ENCODE measurements at regions not wholly inside any gene's neighbourhood (a gene's known extent, or its start where the extent isn't known, plus 50 kb on each side); places are given as distances from the start of the nearest gene placed in this dataset.

- TF ChIP-seq CTCF (IDR thresholded peaks at IDR 0.05 in 4 of 5, conservative IDR thresholded peaks at IDR 0.05 in 1 of 5), result no peak
- TF ChIP-seq POLR2A (IDR thresholded peaks at IDR 0.05), result no peak
These were observed 308.5 kb upstream of the AADAT start for GRCh38 chr4:170398218-170398617.

Data from gastrocnemius medialis (tissue), 4 donors.